Tibial nerve (tissue), 3 donors: ENCODE measurements at regions not wholly inside any gene's neighbourhood (a gene's known extent, or its start where the extent isn't known, plus 50 kb on each side); places are given as distances from the start of the nearest gene placed in this dataset.

Source experiments
- POLR2A ChIP-seq, 2 donors: fragments of 450-650 bp; IDR thresholded peaks; one replicate each; pipeline ENCODE4 v1.6.1; 2017; ENCODE audit warnings: antibody characterized with exemption in 2 of 2, mild to moderate bottlenecking in 2 of 2, moderate library complexity in 2 of 2
- TF ChIP-seq, protein P1 (sequence below), 5 experiments: fragments of 200-600 bp in 3 of 5; fragments of 450-650 bp in 2 of 5; sonication (generic) in 3 of 5; IDR thresholded peaks; one replicate each; pipeline ENCODE4 v1.5.1; 2016 to 2019; ENCODE audit warnings: antibody characterized with exemption in 5 of 5, mild to moderate bottlenecking in 3 of 5, moderate library complexity in 2 of 5

DNA sequence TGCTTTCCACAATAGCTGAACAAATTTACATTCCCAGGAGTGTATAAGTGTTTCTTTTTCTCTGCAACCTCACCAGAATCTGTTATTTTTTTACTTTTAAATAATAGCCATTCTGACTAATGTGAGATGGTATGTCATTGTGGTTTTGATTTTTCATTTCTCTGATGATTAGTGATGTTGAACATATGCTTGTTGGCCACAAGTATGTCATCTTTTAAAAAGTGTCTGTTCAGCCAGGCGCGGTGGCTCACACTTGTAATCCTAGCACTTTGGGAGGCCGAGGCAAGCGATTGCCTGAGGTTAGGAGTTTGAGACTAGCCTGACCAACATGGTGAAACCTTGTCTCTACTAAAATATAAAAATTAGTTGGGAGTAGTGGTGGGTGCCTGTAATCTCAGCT, 619.3 kb downstream of the SI start:
- TF ChIP-seq, protein P1, sequence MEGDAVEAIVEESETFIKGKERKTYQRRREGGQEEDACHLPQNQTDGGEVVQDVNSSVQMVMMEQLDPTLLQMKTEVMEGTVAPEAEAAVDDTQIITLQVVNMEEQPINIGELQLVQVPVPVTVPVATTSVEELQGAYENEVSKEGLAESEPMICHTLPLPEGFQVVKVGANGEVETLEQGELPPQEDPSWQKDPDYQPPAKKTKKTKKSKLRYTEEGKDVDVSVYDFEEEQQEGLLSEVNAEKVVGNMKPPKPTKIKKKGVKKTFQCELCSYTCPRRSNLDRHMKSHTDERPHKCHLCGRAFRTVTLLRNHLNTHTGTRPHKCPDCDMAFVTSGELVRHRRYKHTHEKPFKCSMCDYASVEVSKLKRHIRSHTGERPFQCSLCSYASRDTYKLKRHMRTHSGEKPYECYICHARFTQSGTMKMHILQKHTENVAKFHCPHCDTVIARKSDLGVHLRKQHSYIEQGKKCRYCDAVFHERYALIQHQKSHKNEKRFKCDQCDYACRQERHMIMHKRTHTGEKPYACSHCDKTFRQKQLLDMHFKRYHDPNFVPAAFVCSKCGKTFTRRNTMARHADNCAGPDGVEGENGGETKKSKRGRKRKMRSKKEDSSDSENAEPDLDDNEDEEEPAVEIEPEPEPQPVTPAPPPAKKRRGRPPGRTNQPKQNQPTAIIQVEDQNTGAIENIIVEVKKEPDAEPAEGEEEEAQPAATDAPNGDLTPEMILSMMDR (IDR thresholded peaks at IDR 0.05) = no peak
- TF ChIP-seq POLR2A (IDR thresholded peaks at IDR 0.05) = no peak
